PFSK-1 (cell line): ENCODE measurements at regions not wholly inside any gene's neighbourhood (a gene's known extent, or its start where the extent isn't known, plus 50 kb on each side); places are given as distances from the start of the nearest gene placed in this dataset.

Experiments used
- FOXP2 ChIP-seq: optimal IDR thresholded peaks from 2 replicates; pipeline ENCODE3; 2011; ENCODE audit warnings: borderline replicate concordance, control low read depth, inconsistent platforms; ENCODE audit not compliant: insufficient read depth; ENCODE audit errors: extremely low read length, extremely low read depth
- POLR2AphosphoS5 ChIP-seq: IDR thresholded peaks from 2 replicates; pipeline ENCODE4 v1.6.1; 2012; ENCODE audit warnings: low read depth, mild to moderate bottlenecking, control low read depth, low read length, moderate library complexity
- SIN3A ChIP-seq: IDR thresholded peaks from 2 replicates; pipeline ENCODE4 v1.6.1; 2012; ENCODE audit warnings: mild to moderate bottlenecking, low read length, moderate library complexity, borderline replicate concordance; ENCODE audit not compliant: insufficient read depth
- TAF1 ChIP-seq: IDR thresholded peaks from 2 replicates; pipeline ENCODE4 v1.6.1; 2012; ENCODE audit warnings: low read length, control low read depth, borderline replicate concordance; ENCODE audit not compliant: insufficient read depth
- TF ChIP-seq, protein P1 (sequence below), 2 experiments: IDR thresholded peaks; 2 replicates each; pipeline versions ENCODE4 v1.6.1 to v1.8.0; 2011 to 2012; ENCODE audit warnings: low read depth in 2 of 2, low read length in 2 of 2, control low read depth in 1 of 2, inconsistent platforms in 1 of 2, mild to moderate bottlenecking in 1 of 2, moderate library complexity in 1 of 2; ENCODE audit not compliant: insufficient read depth in 1 of 2

DNA sequence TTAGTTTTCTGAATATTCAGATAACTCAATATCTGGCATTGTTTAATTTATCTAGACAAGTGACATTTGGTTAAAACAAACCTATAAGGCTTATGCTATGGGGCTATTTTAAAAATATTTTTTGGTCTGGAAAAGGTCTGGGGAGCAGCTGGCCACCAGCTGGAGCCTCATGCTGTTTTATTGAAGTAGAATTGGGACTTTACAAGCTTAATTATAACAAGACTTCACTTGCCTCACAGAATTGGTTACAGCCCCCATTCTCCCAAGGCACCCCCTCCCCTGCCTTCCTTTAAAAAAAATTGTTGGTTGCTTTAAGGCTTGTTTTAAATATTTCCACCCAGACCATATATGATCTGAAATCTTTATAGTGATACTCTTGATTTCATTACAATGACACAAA lies 453.9 kb downstream of the ADAMTS20 start:
- TF ChIP-seq, protein P1, sequence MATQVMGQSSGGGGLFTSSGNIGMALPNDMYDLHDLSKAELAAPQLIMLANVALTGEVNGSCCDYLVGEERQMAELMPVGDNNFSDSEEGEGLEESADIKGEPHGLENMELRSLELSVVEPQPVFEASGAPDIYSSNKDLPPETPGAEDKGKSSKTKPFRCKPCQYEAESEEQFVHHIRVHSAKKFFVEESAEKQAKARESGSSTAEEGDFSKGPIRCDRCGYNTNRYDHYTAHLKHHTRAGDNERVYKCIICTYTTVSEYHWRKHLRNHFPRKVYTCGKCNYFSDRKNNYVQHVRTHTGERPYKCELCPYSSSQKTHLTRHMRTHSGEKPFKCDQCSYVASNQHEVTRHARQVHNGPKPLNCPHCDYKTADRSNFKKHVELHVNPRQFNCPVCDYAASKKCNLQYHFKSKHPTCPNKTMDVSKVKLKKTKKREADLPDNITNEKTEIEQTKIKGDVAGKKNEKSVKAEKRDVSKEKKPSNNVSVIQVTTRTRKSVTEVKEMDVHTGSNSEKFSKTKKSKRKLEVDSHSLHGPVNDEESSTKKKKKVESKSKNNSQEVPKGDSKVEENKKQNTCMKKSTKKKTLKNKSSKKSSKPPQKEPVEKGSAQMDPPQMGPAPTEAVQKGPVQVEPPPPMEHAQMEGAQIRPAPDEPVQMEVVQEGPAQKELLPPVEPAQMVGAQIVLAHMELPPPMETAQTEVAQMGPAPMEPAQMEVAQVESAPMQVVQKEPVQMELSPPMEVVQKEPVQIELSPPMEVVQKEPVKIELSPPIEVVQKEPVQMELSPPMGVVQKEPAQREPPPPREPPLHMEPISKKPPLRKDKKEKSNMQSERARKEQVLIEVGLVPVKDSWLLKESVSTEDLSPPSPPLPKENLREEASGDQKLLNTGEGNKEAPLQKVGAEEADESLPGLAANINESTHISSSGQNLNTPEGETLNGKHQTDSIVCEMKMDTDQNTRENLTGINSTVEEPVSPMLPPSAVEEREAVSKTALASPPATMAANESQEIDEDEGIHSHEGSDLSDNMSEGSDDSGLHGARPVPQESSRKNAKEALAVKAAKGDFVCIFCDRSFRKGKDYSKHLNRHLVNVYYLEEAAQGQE (IDR thresholded peaks at IDR 0.05; ENCODE audit: insufficient read depth in 1 of 2, low read depth in 2 of 2, low read length in 2 of 2), result no peak
- TF ChIP-seq POLR2AphosphoS5, result no peak
- TF ChIP-seq TAF1, result no peak
- TF ChIP-seq SIN3A, result no peak
- TF ChIP-seq FOXP2, result no peak
